NCI-H1436 (cell line): ENCODE measurements at regions not wholly inside any gene's neighbourhood (a gene's known extent, or its start where the extent isn't known, plus 50 kb on each side); places are given as distances from the start of the nearest gene placed in this dataset.

Source experiments
- DNase-seq: peaks from one replicate; lab custom pipeline; 2025; lab: John Stamatoyannopoulos, UW

GRCh38 chr4:136750897-136751296 is 781.4 kb downstream of the PCDH18 start:
- no peak for DNase-seq

GRCh38 chr4:136749989-136750388 is 782.3 kb downstream of the PCDH18 start:
- no peak for DNase-seq

GRCh38 chr4:136748773-136749172 is 783.5 kb downstream of the PCDH18 start:
- no peak for DNase-seq

DNA sequence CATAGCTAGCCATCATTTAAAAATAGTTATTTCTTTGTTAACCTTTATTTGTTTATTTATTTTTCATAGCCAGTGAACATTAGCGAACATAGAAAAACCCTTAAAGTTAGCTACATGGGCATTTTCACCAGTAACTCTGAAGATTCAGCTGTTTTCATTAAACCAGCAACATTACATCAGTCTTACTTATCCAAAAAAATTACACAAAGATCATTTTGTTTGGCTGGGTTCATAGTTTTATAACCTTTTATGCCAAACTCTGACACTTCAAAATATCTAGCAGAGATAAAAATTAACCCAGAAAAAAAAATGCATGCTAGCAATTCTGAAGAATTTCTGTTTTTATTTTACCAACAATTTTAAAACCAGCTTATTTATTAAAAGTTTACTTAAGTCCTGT is 784.1 kb downstream of the PCDH18 start:
- DNase-seq = no peak

DNA sequence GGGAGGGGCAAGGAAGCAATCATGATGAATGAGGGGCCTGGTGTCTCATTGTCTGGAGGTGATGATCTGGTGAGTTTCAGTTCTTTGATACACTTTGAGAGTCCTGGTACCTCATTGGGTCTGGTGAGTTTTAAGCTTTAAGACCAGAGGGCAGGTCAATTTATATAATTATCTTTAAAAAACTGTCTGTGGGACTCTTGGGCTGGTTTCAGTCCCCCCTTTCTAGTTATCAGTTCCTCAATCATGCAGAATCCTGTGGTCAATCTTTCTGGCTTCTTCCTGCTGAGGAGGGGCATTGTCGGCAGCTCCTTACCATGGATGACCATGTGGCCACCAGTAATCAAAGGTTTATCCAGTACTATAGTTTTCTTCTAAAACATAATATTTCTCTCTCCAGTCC is 789.1 kb downstream of the PCDH18 start:
- no peak for DNase-seq

DNA sequence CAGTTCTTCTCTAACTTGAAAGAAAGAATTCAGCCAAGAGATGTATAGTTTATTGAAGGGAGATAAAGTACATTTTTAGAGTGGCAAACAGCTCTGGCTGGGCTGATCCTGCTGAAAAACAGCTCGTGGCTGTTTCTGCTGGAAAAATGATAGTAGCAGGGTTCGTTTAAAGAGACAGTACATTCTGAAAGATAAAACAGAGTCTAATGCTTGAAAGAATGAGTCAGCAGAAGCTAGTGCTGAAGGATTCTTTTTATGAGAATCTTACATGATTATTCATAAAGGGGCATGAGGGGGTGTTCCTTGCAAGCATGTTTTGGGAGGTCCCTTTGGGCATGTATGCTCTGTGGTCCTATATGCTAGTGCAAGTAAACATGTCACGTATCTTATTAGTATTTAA is 790.0 kb downstream of the PCDH18 start:
- no peak for DNase-seq

DNA sequence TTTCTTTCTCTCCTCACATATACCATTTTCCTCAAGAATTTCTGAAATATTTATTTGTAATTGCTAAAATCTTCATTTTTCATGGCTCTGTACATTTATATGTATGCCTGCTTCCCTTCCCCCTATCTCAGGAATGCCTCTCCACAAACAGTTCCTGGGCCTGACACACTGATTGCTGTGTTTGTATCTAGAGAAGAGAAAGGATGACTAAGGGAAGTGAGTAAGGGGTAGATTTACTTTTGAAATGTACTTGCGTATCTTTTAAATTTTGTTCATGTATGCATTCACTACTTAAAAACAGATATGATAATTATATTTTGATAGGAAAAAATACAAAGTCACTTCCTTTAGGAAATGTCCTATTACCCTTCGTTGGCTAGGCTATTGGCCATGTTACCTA is 790.8 kb downstream of the PCDH18 start:
- no peak for DNase-seq

GRCh38 chr4:136740326-136740725 is 792.0 kb downstream of the PCDH18 start:
- no peak for DNase-seq

DNA sequence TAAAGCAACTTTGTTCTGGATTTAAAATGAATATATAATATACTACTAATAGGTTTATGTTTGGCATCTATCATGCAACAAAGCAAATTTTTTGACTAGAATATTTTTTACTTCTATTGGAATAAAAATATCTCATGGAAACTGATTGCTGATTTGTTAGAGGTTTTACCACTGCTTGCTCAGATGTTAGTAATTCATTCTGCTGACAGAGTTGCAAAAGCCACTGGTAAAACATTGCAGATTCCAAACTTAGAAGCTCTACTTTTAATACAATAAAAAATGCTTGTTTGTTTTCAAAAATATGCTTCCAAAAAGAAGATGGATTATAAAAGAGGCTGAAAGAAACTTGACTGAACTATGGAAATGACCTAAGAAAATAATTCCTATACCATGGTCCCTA is 795.2 kb downstream of the PCDH18 start:
- no peak for DNase-seq

DNA sequence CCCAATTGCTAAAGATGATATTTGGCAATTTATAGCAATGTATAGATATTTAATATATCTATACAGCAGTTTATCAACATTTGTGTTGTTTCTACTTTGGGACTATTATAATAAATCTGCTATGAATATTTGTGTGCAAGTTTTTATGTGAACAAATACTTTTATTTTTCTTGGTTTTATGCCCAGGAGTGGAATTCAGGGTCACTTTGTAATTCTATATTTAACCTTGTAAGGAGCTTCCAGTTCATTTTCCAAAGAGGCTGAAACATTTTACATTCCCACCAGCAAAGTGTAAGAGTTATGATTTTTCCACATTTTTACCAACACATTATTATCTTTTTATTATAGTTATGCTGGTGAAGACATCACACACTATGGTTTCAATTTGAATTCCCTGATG is 801.3 kb downstream of the PCDH18 start:
- no peak for DNase-seq

GRCh38 chr4:136725286-136726081 is 806.8 kb downstream of the PCDH18 start:
- DNase-seq = no peak

DNA sequence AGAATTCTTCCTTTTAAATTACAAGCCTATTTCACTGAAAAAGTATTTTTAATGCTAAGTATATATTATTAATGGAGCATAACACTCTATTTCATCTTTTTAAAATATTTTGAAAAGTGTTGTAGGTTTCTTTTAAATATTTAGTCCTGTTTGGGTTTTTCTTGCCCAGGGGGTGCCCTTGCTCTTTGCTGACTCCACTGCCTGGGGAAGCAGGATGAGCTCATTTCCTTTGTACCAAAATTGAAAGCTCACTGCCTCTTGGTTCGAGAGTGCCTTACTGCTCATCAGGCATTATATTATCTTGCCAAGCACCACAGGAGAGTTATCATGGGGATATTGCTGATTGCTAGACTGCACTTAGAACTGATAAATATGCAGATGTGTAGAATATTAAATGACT is 819.2 kb downstream of the PCDH18 start:
- DNase-seq = no peak

DNA sequence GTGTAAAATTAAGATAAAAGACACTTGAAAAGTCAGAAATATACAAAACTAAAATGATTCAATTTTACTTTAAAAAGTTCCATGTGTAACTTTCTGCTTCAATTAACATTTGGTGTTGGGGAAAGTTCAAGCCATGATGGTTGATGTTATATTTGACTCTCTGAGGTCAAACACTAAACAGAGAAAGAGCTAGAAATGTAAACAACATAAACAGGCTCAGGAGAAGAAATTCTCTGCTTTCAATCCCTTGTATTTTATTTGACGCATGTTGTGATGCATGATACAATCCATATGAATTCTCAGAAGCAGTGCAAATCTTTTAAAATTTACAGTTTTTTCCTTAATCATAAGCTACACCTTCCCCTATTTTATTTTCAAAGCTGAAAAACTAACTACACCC is 822.4 kb downstream of the PCDH18 start:
- DNase-seq = no peak

DNA sequence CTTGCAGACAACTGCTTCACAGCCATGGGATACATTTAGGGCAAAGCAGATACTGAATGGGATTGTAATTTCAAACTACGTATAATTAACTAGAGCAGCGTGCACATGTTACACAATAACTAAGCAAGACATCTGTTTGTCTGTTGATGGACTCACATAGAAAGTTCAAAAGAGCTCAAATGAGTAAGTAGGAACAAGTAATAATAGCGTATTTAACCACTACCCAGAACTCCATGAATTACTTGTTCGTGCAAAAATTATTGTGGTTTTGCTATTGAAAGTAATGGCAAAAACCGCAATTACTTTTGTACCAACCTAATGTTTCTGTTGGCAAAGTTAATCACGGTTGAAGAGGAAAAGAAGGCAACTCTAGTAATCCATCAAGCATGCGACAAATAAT is 825.4 kb downstream of the PCDH18 start:
- no peak for DNase-seq

DNA sequence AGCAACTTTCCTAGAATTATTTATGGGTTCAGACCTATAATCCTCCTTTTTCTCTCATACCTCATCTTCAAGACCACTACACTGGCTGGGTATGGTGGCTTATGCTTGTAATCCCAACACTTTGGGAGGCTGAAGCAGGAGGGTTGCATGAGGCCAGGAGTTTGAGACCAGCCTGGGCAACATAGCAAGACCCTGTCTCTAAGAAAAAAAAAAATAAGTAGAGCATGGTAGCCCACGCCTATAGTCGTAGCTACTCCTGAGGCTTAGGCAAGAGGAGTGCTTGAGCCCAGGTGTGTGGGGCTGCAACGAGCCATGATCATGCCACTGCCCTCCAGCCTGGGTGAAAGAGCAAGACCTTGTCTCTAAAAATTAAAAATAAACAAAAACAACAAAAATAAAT is 832.4 kb downstream of the PCDH18 start:
- DNase-seq = no peak

- no peak for DNase-seq
Measured at GRCh38 chr4:136691607-136692006, 840.7 kb downstream of the PCDH18 start.

DNA sequence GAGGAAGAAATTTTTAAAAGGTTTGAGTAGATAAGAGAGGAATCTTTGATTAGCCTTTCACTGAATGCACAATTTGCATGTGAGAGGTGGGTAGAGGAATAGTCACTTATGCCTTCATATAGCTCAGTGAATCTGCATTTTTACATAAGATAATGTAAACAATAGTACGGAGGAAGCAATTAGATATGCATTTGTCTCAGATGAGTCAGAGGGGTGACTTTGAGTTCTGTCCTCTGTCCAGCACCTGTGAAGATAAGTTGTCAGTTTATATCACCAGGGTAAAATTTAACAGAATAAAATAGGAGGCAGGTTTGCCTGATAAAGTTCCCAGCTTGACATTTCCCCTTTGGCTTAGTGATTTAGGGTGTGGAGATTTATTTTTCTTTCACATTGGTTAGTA is 841.9 kb downstream of the PCDH18 start:
- no peak for DNase-seq

GRCh38 chr4:136687596-136687995 is 844.7 kb downstream of the PCDH18 start:
- no peak for DNase-seq

- DNase-seq = no peak
Measured at GRCh38 chr4:136687118-136687517, 845.2 kb downstream of the PCDH18 start.

- no peak for DNase-seq
Measured at GRCh38 chr4:136680761-136681160, 851.5 kb downstream of the PCDH18 start.

DNA sequence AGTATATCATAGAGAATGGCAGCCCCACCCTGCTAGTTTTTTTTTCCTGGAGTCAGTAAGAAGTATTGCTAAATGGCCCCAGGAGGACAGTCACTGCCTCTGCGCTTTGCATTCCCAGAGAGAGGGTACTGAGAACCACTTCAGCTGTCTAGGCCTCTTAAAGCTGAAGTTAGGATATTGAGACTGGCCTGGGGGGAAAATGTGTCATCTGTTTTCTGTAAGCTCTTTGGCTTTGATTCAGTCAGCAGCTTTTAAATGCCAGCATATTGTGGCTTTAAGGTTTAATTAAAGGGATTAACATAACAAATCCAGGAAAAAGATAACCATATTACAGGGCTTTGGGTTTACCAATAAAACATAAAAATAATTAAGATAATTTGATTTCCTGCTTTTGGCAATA is 852.0 kb downstream of the PCDH18 start:
- no peak for DNase-seq

DNA sequence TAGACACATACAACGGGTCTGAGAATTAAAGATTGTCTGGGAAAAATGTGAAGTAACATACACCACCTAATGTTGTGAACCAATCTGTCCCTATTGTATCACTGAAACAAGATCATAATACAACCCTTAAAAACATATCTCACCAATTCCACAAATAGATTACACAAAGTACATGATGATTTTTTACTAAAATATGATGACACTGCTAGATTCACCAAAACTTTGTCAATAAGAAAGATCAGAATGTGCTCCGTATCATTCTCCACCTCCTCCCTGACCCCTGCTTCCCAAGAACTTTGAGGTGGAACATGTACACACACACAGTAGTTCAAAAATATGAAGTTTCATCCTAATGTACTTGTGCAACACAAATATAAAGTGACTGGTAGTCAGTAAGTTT is 862.0 kb downstream of the PCDH18 start:
- no peak for DNase-seq

DNA sequence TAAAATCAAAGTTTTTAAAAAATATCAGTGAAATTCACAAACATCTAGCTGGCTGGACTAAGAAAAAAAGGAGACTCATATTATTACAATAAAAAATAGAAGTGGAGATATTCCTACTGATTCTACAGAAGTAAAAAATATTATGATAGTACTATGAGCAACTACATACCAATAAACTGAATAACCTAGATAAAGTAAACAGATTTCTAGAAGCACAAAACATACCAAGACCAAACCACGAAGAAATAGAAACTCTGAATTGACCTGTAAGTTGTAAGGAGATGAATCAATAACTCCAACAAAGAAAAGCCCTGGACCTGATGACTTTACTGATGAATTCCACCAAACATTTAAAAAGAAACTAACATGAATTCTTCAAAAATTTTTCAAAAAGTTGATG is 867.3 kb downstream of the PCDH18 start:
- no peak for DNase-seq

GRCh38 chr4:136662539-136662938 is 869.8 kb downstream of the PCDH18 start:
- DNase-seq = no peak
